HG03342 (cell line): ENCODE measurements at regions not wholly inside any gene's neighbourhood (a gene's known extent, or its start where the extent isn't known, plus 50 kb on each side); places are given as distances from the start of the nearest gene placed in this dataset.

Experiments used
- ATAC-seq: cut with Tn5 transposase; IDR thresholded peaks from one replicate; pipeline ENCODE4 v1.9.1; 2021; ENCODE audit warnings: mild to moderate bottlenecking, moderate library complexity; ENCODE audit not compliant: unreplicated experiment

DNA sequence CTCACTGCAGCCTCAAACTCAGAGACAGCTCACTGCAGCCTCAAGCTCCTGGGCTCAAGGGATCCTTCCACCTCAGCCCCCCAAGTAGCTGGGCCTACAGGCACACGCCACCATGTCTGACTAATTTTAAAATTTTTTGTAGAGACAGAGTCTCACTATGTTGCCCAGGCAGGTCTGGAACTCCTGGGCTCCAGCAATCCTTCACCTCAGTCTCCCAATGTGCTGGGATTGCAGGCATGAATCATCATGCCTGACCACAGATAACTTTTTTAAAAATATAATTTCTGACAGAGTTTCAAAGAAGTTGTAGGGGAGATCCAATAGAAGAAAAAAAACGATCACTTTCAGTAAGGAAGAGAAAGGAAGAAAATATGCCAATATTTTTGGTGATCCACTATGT, 189.7 kb upstream of the CDKN3 start:
- no peak for ATAC-seq

DNA sequence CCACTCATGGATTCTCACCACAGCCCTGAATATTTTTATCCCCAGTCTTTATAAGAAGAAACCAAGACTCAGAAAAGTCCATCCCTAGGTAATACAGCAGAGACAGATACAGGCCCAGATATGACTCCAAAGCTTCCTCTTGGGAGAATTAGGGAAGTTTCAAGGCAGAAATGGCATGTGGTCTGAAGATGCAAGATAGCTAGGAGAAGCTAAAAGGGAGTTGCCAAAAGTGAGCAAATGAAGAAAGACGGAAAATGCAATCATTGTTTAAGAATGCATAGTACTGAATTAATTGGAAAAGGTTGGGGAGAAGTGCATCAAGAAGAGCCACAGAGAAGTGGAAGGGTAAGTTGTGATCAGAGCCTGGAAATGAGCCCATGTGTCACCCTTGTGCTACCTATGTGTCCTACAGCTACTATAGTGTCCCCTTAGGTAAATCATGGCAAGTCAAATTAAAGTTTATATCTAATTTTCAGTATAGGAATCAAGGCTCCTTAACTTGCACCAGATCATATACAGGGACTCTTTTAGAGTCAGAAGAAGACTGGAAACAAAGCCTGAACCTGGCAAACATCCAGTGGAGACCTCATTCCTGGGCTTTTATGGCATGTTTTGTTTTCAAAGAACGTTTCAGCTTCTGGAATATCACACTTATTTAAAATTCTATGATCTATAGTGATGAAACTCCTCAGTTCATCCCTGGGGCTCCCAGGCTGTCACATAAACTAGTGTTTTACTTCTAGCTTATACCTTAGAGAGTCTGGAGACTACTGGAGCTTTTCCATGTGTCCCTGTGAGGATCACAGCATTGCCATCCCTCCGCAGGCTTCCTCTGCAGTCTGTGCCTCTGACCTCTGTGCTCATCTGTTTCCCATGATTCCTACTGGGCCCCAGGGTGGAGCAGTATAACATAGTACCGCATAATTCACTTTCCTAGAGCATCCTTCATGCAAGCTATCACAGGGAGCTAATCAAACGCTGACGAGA, 189.0 kb upstream of the CDKN3 start:
- ATAC-seq: no peak

DNA sequence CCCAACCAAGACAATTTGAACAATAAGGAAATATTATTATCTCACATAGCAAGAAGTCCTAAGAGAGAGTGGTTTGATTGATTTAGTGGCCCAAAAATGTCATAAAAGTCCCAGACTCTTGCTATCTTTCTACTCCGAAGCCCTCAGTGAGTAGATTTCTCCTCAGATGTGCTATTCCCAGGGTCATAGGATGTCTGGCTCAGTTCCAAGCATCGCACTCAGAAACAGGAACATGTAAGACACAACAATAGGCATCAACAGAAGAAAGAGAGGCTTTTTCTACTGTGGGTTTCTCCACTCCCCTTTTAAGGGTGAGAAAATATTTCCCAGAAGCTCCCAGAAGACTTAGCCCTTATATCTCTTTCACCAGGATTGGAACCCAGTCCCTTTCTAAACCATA, 188.1 kb upstream of the CDKN3 start:
- ATAC-seq: no peak

DNA sequence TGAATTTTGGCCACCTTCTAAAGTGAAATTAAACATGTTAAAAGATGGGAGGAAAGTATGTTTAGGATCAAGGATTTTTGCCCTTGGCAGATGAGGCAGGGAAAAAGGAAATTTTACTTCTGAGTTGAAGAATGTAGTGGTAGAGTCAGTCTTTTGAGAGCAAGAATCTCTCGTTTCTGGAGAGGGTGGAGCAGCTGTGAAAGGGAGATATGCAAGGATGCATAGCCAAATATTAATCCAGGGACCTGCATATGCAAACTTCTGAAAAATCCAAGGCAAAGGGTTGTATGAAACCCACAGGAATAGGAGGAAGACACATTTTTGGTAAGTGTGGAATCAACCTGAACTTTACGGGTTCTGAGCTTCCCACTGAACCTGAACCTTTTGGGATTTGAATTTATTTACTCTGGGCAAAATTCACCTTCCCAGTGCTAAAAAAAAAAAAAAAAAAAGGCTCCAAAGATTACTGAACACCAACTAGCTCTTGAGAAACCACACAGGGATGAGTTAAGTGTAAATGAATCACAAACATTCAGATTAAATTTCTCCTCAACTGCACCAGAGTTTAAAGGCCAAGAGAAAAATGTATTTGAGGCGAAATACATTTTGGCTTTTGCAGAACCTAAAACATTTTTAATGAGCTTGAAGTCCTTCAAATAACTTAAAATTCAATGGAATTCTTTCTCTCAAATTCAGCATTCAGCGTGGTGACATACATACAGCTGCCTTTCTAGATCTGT, 187.1 kb upstream of the CDKN3 start:
- no peak for ATAC-seq

DNA sequence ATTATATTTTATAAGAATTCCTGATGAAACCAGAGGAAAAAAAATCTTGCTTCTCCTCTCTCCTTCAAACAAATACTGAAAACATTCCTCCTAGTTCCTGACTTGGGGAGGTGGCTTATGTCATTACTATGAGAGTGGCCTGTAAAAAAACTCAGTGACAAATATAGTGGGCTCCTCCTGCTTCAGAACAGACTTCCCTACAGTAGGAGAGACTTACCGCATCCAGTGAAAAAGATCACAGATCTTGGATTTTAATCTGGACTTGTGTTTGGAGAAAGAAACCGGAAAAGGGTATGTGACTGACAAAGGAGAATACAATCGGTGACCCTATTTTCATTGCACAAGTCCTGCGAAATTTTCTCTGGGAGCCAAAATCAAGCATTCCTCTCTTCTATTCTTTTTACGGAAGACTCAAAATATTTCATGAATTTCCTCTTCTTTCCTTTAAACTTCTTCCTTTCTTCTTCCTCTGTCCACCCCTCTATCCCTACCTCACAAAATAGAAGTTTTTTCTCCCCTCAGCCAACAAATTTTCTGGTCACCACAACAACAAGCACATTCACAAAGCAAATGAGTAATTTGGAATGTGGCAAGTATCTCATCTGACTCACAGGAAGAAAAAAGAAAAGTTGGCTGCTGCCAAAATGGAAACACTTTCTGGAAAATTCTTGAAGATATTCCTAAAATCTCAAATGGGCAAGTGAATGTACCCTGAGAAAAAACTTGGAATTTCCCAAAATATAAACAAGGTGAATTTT, 185.1 kb upstream of the CDKN3 start:
- ATAC-seq: no peak

DNA sequence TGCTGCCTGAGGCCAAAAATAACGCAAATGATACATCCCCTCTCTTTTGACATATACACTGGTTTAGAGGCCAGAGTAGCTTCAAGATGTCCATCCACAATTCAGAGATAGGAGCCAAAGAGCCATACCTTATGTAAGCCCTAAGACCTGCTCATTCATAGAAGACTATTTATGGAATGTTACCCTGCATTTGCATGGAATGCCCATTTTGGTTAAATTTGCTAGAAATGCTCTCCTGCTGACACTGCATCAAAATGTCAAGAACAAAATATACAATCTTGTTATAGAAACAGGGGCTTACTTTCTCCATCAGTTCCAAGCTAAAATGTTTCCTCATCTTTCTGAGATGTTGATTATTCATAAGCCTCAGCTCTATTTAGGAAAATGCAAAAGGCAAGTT, 183.3 kb upstream of the CDKN3 start:
- no peak for ATAC-seq

DNA sequence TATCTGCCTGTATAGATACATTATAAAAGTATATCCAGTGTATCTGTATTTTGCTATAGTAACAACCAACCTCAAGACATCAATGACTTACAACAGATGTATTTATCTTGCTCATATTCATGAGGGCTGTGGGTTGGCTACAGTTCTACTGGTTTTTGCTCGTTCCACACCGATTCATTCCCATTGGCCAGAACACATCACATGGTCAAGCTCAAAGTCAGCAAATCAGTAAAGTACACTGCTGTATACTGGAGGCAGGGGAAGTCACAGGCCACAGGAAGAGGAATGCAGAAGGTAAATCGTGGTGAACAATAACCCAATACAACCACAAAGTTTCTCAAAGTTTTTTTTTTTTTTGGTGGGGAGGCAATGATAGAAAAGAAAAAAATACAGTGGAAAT, 180.0 kb upstream of the CDKN3 start:
- no peak for ATAC-seq

DNA sequence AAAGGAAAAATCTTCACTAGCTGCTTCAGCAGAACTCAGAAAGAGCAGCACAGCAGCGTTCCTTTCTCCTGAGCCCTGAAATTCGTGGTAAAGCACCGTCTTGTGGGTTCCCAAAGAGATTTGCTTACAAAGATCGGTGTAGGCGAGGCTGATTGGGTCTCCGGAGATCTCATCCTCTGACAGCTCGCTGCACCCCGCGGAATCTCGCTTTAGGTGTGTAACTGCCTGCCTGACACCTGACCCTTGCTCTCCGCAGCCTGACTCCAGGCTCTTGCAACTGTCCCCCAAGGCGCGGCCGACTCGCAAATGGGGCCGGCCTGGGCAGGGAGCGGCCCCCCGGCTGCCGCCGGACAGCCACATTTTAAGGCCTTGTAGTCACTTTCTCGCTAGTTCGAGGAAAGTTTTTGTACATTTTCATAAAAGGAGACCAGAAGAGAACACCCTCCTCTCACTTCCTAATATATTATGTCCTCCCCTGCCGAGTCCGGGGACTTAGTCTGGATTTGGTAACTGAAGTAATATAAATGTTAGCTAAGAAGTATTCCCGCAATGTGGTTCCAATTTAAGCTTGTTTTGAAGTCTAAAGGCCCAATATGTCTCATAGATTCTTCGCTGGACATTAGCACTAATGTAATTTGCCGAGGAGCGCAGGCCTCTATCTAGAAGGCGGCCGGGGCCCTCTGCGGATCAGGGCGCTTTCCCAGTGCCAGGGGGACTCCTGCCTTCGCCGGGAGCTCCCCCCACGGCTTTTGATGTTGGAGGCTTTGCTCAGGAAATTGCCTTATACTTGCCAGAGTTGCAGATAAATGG, 177.3 kb upstream of the CDKN3 start:
- no peak for ATAC-seq

DNA sequence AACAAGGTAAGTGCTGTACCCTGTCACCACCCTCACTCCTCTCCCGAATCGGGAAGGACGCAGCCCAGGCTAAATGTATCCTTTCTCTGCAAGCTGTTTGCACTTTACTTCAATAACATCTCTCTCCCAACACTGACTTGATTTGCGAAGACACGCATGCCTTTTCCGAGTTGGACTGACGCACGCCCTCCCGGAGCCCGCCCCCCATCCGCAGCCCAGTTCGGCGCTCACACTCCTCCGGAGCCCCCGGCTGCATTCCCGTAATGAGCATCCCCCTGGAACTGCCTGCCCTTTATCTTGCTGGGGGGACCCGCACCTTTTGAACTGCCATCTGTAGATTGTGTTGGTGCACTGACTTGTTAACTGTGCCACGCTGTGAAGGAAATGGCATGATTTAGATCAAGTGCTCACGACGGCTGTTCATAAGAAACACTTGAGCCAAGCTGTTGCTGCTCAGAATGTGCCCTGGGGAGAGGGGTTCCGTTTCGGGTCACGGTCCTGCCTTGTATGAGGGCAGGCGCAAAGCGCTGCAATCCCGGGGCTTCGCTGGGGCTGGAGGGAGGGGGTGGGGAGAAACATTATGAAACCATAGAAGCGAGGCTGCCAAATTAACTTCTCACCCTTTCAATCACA, 176.6 kb upstream of the CDKN3 start:
- no peak for ATAC-seq

DNA sequence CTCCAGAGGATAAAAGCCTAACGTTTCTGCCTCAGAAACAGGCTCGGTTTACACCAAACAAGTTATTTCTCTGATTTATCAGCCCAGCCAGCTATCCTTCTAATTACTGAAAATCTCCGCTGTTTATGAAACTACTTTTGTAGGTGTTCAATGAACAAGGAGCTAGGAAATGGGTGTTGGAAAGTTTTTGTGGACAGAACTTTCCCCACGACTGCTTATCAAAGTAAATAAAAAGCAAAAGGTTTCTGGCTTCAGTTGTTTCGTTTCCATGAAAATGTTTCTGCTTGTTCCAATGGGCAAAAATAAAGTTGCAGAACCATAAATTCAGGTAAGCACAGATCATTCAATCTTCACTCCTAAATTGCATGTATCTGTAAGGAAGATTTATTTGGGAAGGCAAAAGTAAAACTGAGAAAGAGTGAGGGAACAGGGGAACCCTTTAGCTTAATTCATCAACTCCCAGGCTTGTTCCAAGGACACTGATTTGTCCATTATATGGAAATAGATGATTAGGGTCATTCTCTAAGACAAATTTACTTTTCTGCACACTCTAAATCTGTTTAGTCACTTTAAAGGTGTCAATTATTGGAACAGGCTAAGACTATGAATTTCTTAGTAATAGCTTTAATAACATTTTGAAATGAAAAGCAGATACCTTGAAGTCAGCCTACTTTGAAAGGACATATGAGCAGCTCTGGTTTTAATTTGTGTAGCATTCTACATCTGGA, 175.9 kb upstream of the CDKN3 start:
- ATAC-seq: no peak

DNA sequence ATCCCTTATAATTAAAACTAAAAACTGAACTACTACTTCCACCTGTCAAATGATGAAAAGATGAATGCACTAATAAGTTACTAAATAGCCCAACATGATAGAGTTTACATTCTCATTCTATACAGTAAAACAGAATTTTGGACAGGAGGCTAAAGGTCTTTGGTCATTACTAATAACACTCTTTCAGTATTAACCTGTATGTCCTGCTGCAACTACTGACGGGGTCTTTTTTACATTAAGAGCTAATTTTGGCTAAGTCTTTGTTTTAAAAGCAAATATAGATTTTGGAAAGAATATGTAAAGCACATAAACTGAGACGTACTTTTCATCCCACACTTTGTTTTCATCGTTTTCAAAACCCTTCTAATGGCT, 175.4 kb upstream of the CDKN3 start:
- ATAC-seq: no peak

DNA sequence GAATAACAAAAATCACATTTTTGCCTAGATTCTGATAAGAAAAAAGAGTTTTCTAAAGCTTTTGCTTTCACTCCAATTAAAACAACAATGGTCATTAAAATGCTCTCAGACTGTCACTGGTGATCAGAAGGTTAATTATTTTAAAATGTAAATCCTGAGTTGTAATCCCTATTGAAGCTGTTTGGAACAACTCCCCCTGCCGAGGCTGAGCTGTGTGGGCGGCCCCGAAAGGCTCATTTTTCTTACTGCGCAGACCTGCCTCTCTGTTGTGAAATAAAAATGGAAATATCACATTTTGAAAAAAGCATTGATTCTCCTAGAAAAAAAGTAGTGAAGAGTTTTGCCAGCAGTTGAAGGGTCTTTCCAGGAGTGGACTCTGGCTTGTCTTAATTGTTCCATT, 174.8 kb upstream of the CDKN3 start:
- no peak for ATAC-seq

DNA sequence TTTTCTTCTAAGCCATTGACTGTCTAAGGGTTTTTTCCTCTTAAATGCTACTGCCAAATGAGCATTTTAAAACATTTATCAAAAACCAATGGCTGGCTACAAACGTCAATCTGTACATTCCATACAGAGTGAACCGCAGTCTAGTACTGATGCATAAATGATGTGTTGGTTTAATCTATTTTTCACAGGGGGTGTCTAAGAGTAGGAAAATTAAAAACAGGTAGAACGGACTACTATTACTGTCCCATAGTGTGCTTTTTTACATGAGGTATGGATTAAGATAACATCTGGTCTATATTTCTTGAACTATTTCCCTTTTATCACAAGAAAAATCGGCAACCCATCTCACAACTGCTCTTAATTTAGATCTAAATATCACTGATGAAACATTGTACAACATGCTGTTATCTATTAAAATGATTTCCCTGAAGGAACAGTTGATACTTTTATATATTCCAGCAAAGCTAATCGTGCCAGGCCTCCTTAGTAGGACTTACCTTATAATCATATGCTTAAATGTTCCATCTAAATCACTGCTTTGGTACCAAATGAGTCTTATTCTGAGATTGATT, 172.9 kb upstream of the CDKN3 start:
- ATAC-seq: no peak

DNA sequence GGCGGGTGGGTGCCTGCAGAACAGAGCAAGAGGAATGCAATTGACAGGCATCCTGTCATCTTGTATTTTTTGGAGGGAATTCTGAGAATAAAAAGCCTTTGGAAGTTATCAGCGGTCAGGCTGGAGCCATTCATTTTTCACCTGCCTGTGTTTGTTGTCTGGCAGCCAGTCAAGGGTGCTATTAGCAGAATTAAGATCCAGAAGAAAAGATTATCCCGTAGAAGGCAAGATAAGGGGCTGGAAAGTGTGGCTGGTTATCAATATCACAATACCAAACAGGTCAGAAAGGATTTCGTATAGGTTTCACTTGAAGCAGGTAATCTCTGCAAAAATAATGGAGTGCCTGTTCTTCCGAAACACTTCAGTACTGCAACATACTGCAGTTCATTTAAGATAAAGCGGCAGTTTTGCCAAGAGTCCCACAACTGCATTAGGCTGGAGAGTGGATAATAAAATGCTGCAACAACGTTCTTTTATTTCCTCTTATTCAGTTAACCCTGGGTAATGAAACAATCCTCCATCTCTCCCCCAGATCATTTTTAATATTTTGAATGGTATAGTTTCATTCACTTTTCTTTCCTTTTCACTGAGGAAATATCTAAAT, 171.2 kb upstream of the CDKN3 start:
- no peak for ATAC-seq

DNA sequence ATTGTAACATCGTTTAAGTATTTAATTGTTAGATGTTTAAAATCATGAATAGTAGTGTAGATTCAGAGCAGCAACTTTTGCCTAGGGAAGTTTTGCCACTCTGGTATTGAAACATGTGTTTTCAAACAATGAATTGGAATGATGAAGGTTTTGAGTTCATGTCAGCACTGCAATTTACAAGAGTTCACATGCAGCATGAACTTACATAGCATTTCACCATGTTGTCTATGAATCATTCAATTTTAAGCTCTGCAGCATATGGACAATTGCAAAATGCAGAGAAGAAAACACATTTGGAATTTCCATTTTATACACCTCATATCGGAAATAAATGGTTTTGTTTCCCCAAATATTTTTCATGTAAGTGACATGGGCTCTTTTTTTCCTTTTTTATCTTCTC, 170.7 kb upstream of the CDKN3 start:
- ATAC-seq: no peak

DNA sequence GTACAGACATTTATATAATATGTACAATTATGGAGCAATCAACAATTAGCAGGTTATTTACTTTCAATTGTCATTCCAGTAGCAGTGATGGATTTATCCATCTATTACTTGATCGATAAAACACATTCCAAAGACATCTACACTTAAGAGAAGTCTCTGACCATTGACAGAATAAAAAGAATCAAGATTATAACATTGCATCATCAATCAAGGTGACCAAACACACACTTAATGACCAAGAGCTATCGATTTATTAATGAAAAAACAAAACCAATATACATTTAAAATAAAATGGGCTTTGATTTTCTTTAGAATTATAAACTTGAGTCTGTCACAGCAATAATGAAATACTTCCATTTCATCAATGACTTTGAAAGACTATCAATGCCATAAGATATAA, 170.2 kb upstream of the CDKN3 start:
- ATAC-seq: no peak

DNA sequence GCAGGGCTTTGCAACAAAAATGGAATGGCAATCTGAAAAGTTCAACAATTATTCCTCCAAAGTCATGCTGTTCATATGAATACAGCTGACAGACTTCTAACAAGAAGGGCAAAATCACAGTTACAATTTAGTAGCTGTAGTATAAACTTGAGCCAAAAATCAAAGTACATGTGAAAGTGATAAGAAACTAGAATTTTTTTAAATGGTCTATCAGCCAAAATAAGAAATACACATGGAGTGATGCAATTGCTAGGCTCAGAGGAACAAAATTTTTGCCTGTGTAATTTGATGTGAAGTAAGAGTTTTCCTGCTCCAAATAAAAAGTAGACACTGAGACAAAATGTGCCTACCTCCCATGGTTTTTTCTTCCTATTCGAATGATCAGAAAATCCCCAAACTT, 167.7 kb upstream of the CDKN3 start:
- no peak for ATAC-seq

DNA sequence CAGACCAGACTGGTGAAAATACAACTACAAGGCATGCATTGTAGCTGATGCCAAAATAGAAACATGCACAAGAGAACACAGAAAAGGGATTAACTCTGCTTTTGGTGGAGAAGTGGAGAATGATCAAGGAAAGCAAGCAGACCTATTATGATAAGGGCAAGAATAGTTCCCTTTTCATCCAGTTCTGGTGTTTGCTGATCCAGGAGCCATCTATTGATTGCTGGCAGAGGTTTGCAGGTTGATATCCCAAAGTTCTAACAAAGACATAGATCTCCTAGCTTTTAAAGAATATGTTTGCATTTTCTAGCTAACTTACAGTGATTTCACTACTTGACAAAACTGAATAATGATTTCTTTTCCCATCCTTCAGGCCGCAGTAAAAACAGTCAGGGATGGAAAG, 166.2 kb upstream of the CDKN3 start:
- ATAC-seq: no peak

DNA sequence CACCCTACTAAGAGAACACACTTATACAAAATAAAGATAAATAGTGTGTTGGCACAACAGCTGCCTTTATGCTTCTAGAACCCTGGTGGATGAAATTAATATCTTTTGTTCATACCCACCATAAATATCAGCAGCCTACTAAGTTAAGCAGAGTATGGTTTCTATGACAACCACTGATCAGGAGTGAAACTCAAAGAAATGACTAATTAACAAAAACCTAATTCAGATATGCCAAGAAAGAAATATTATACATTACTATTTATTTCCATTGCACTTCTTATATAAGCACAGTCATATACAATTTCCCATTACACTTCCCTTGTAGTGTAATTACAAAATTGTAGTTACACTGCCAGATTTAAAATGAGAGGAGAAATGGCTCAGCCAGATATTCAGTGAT, 164.1 kb upstream of the CDKN3 start:
- no peak for ATAC-seq
